ENCODE measurements at regions not wholly inside any gene's neighbourhood (a gene's known extent, or its start where the extent isn't known, plus 50 kb on each side); places are given as distances from the start of the nearest gene placed in this dataset.

DNA sequence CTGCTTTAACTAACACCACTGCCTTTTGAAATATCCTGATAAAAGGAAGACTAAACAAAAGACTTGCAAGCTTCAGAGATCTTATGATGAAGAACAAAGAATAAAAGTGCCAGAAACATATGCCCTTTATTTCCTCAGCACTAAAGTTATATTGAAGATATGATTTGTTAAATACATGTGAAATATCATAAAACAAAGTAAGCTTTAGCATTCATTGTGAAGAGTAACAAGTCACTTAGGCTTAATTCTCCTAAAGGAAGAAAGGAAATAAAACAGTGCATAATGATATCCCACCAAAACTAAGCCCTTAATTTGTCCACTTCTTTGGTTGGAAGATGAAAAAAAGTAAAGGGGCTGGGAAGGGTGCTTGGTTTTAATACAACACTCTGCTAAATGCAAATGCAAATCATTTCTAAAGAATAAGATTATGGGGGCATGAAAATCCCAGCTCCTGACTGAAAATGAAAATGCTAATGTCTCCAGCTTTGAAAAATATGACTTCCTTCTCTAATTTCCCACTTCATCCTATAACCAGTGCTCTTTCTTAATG, 227.2 kb downstream of the FAT4 start:
- TF ChIP-seq, protein P1, sequence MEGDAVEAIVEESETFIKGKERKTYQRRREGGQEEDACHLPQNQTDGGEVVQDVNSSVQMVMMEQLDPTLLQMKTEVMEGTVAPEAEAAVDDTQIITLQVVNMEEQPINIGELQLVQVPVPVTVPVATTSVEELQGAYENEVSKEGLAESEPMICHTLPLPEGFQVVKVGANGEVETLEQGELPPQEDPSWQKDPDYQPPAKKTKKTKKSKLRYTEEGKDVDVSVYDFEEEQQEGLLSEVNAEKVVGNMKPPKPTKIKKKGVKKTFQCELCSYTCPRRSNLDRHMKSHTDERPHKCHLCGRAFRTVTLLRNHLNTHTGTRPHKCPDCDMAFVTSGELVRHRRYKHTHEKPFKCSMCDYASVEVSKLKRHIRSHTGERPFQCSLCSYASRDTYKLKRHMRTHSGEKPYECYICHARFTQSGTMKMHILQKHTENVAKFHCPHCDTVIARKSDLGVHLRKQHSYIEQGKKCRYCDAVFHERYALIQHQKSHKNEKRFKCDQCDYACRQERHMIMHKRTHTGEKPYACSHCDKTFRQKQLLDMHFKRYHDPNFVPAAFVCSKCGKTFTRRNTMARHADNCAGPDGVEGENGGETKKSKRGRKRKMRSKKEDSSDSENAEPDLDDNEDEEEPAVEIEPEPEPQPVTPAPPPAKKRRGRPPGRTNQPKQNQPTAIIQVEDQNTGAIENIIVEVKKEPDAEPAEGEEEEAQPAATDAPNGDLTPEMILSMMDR (IDR thresholded peaks at IDR 0.05): no peak
- TF ChIP-seq ZFX (IDR thresholded peaks at IDR 0.05; ENCODE audit: borderline replicate concordance): no peak

Measured in 22Rv1 (cell line).